ENCODE measurements at regions not wholly inside any gene's neighbourhood (a gene's known extent, or its start where the extent isn't known, plus 50 kb on each side); places are given as distances from the start of the nearest gene placed in this dataset.

DNA sequence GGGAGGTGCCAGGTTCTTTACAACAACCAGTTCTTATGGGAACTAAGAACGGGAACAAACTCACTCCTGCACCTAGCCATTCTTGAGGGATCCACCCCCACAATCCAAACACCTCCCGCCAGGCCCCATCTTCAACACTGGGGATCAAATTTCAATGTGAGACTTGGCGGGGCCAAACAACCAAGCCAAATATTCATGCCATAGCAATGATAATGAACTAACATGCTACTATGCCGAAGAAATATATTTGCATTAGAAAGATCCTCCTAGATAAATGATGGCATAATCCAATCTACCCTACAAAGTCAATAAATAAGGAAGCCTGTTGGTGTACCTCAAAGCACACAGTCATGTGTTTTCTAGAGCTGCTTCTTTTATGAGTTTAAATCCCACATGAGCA lies 57.6 kb downstream of the CCDC71L start:
- TF ChIP-seq TAF1 (IDR thresholded peaks at IDR 0.05; ENCODE audit: low read depth) (no peak), CREB1 (IDR thresholded peaks at IDR 0.05; ENCODE audit: low read depth) (no peak), CEBPB (IDR thresholded peaks at IDR 0.05) (no peak)
- TF ChIP-seq, protein P1, sequence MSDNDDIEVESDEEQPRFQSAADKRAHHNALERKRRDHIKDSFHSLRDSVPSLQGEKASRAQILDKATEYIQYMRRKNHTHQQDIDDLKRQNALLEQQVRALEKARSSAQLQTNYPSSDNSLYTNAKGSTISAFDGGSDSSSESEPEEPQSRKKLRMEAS (IDR thresholded peaks at IDR 0.05) = no peak
